ENCODE measurements at regions not wholly inside any gene's neighbourhood (a gene's known extent, or its start where the extent isn't known, plus 50 kb on each side); places are given as distances from the start of the nearest gene placed in this dataset.

GRCh38 chr22:49329636-49330035 is 498.0 kb downstream of the BRD1 start:
- Histone ChIP-seq H3K27ac (ENCODE audit: low read depth in 2 of 2, low read length in 2 of 2) (no peak overlapping the region), H3K4me3 (ENCODE audit: low read length in 2 of 2) (no peak overlapping the region), H3K9me3 (ENCODE audit: control insufficient read depth in 2 of 2, low read length in 2 of 2) (no peaks in the 10 kb centered on the region), H3K4me1 (ENCODE audit: control insufficient read depth in 2 of 2, insufficient read depth in 2 of 2, low read length in 2 of 2) (no peaks in the 10 kb centered on the region), H3K27me3 (ENCODE audit: control insufficient read depth in 2 of 2, insufficient read depth in 2 of 2, low read length in 2 of 2) (no peaks in the 10 kb centered on the region), H3K9ac (ENCODE audit: low read depth in 1 of 2, low read length in 2 of 2) (no peak overlapping the region), H3K36me3 (ENCODE audit: control insufficient read depth in 2 of 2, insufficient read depth in 2 of 2, low read length in 2 of 2) (no peaks in the 10 kb centered on the region)

DNA sequence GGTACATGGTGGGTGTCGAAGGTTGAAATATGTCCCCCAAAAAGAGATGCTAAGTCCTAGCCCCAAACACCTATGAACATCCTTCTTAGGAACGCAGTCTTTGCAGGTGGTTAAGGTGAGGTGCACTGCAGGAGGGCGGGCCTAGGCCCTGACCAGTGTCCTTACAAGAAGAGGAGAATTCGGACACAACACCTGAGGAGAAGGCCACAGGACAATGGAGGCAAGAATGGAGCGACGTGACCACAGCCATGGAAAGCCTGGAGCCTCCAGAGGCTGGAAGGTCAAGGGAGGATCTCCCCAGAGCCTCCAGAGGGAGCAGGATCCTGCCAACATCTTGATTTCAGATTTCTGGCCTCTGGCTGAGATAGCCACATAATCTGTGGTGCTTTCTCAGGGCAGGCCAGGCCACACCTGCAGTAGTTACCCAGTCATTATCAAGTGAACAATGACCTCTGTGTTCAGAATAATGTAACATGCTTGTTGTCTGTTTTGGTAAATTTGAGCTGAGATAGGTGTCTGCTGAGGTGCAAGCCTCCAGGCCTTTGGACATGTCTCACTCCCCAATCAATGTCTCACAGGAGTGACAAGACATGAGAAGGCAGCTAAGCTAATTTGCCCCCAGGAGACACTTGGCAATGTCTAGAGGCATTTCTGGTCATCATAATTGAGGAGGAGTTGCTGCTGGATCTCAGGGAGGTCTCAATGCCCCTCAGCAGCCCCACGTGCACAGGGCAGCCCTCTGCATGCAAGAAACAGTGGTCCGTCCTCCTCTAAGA is 498.9 kb downstream of the BRD1 start:
- no peaks in the 10 kb centered on the region for H3K36me3 ChIP-seq (ENCODE audit: control insufficient read depth in 2 of 2, insufficient read depth in 2 of 2, low read length in 2 of 2)
- no peaks in the 10 kb centered on the region for H3K4me1 ChIP-seq (ENCODE audit: control insufficient read depth in 2 of 2, insufficient read depth in 2 of 2, low read length in 2 of 2)
- no peaks in the 10 kb centered on the region for H3K9me3 ChIP-seq (ENCODE audit: control insufficient read depth in 2 of 2, low read length in 2 of 2)
- H3K9ac ChIP-seq (ENCODE audit: low read depth in 1 of 2, low read length in 2 of 2) = no peak overlapping the region
- H3K27me3 ChIP-seq (ENCODE audit: control insufficient read depth in 2 of 2, insufficient read depth in 2 of 2, low read length in 2 of 2) = no peaks in the 10 kb centered on the region
- H3K27ac ChIP-seq (ENCODE audit: low read depth in 2 of 2, low read length in 2 of 2) = no peak overlapping the region
- no peak overlapping the region for H3K4me3 ChIP-seq (ENCODE audit: low read length in 2 of 2)

- Histone ChIP-seq H3K36me3 (ENCODE audit: control insufficient read depth in 2 of 2, insufficient read depth in 2 of 2, low read length in 2 of 2) (no peaks in the 10 kb centered on the region), H3K4me1 (ENCODE audit: control insufficient read depth in 2 of 2, insufficient read depth in 2 of 2, low read length in 2 of 2) (no peaks in the 10 kb centered on the region), H3K27ac (ENCODE audit: low read depth in 2 of 2, low read length in 2 of 2) (no peak overlapping the region), H3K9ac (ENCODE audit: low read depth in 1 of 2, low read length in 2 of 2) (no peak overlapping the region), H3K4me3 (ENCODE audit: low read length in 2 of 2) (no peak overlapping the region), H3K9me3 (ENCODE audit: control insufficient read depth in 2 of 2, low read length in 2 of 2) (no peaks in the 10 kb centered on the region), H3K27me3 (ENCODE audit: control insufficient read depth in 2 of 2, insufficient read depth in 2 of 2, low read length in 2 of 2) (no peaks in the 10 kb centered on the region)
These were observed 499.6 kb downstream of the BRD1 start for GRCh38 chr22:49328118-49328475.

DNA sequence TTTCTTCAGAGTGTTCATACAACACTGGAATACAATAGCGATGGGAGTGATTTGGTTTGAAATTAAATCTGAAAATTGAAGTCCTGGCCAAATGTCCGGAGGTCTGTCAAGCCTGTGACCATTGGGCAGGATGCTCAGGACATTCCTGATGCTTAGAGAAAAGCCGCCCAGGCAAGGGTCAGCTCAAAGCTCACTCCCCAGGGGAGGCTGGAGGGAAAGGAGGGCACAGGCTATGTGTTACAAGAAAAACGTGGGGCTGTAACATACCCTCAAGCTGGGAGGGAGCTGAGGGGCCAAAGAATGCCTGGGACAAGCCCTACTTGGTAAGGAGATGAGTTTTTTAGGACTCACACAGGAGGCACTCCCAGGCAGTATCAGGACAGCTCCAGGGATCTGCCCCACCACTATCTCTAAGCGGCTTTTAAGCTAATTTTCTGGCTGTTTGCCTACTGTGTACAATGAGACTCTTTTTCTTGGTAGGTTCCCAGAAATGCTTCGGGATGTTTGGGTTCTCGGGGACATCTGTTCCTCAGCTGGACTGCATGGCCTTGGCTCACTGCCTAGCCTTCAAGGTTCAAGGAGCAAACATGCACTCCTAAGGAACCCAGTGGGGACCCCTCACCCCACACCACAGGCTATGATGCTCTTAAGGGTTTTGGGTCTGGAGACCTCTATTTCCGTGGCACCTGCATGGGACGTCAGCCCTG is 500.1 kb downstream of the BRD1 start:
- Histone ChIP-seq H3K36me3 (ENCODE audit: control insufficient read depth in 2 of 2, insufficient read depth in 2 of 2, low read length in 2 of 2) (no peaks in the 10 kb centered on the region), H3K9ac (ENCODE audit: low read depth in 1 of 2, low read length in 2 of 2) (no peak overlapping the region), H3K9me3 (ENCODE audit: control insufficient read depth in 2 of 2, low read length in 2 of 2) (no peaks in the 10 kb centered on the region), H3K27ac (ENCODE audit: low read depth in 2 of 2, low read length in 2 of 2) (no peak overlapping the region), H3K27me3 (ENCODE audit: control insufficient read depth in 2 of 2, insufficient read depth in 2 of 2, low read length in 2 of 2) (no peaks in the 10 kb centered on the region), H3K4me1 (ENCODE audit: control insufficient read depth in 2 of 2, insufficient read depth in 2 of 2, low read length in 2 of 2) (no peaks in the 10 kb centered on the region), H3K4me3 (ENCODE audit: low read length in 2 of 2) (no peak overlapping the region)

DNA sequence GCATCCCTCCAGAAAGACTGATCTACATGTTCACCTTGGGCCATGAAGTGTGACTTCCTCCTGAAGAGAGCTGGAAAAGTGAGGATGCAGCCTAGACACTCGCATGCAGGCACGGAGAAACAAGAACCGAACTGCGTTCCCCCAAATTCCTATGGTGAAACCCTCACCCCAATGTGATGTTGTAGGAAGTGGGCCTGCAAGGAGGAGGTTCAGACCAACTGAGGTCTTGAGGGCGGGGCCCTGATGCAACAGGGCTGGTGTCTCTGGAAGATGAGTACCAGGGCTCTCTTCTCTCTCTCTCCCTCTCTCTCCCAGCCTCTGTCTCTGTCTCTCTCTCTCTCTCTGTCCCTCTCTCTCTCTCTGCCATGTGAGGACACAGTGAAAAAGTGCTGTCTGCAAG is 501.1 kb downstream of the BRD1 start:
- Histone ChIP-seq H3K4me3 (ENCODE audit: low read length in 2 of 2) (no peak overlapping the region), H3K9ac (ENCODE audit: low read depth in 1 of 2, low read length in 2 of 2) (no peak overlapping the region), H3K9me3 (ENCODE audit: control insufficient read depth in 2 of 2, low read length in 2 of 2) (no peaks in the 10 kb centered on the region), H3K36me3 (ENCODE audit: control insufficient read depth in 2 of 2, insufficient read depth in 2 of 2, low read length in 2 of 2) (no peaks in the 10 kb centered on the region), H3K27ac (ENCODE audit: low read depth in 2 of 2, low read length in 2 of 2) (no peak overlapping the region), H3K27me3 (ENCODE audit: control insufficient read depth in 2 of 2, insufficient read depth in 2 of 2, low read length in 2 of 2) (no peaks in the 10 kb centered on the region), H3K4me1 (ENCODE audit: control insufficient read depth in 2 of 2, insufficient read depth in 2 of 2, low read length in 2 of 2) (no peaks in the 10 kb centered on the region)

DNA sequence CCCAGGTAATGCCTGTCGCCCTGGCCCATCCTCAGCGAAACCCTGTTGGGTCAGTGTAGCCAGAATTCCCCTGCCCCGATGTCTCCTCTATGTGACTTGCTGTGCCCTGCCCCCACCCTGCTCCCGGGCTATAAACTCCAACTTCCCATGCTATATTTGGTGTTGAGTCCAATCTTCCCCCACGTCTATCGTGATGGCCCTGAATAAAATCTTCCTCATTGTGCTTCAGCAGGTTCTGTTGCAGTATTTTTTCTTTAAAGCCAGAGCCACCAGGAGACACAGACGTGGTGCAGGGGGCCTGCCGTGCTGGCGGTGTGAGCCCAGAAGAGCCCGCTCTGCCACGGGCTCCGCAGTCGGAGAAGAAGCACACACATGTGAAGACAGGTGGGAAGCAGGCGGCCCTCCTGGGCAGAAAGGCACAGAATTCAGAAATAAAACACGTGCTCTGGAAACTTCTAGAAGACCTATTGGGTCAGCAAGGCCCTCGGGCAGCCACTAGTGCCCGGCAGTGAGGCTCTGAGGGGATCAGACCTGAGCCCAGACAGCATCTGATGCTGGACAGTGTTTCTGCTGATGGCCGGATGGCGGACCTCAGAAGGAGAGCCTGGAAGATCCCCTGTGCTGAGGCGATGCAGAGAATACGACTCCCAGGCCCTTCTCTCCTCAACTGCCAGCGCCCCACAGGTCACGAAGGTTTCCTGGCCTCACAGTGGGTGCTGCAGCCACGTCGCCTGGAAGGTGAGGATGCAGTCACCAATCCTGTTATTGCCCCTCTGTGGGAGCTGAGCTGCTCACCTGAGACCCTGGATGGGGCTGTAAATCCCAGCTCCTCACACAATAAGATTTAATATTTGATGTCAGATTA is 501.9 kb downstream of the BRD1 start:
- peaks cover 0 to 3% of the 10 kb centered on the region in 2 donors for H3K27me3 ChIP-seq (ENCODE audit: control insufficient read depth in 2 of 2, insufficient read depth in 2 of 2, low read length in 2 of 2)
- no peaks in the 10 kb centered on the region for H3K4me1 ChIP-seq (ENCODE audit: control insufficient read depth in 2 of 2, insufficient read depth in 2 of 2, low read length in 2 of 2)
- H3K9me3 ChIP-seq (ENCODE audit: control insufficient read depth in 2 of 2, low read length in 2 of 2) = no peaks in the 10 kb centered on the region

GRCh38 chr22:49324527-49325491 is 502.9 kb downstream of the BRD1 start:
- Histone ChIP-seq H3K36me3 (ENCODE audit: control insufficient read depth in 2 of 2, insufficient read depth in 2 of 2, low read length in 2 of 2) (no peaks in the 10 kb centered on the region), H3K4me3 (ENCODE audit: low read length in 2 of 2) (no peak overlapping the region), H3K27ac (ENCODE audit: low read depth in 2 of 2, low read length in 2 of 2) (no peak overlapping the region), H3K9me3 (ENCODE audit: control insufficient read depth in 2 of 2, low read length in 2 of 2) (no peaks in the 10 kb centered on the region), H3K4me1 (ENCODE audit: control insufficient read depth in 2 of 2, insufficient read depth in 2 of 2, low read length in 2 of 2) (no peaks in the 10 kb centered on the region), H3K27me3 (ENCODE audit: control insufficient read depth in 2 of 2, insufficient read depth in 2 of 2, low read length in 2 of 2) (peaks cover 0 to 3% of the 10 kb centered on the region in 2 donors), H3K9ac (ENCODE audit: low read depth in 1 of 2, low read length in 2 of 2) (no peak overlapping the region)

More for the DNA sequence above, 501.9 kb downstream of the BRD1 start:
- H3K27ac ChIP-seq (ENCODE audit: low read depth in 2 of 2, low read length in 2 of 2) = no peak overlapping the region
- no peaks in the 10 kb centered on the region for H3K36me3 ChIP-seq (ENCODE audit: control insufficient read depth in 2 of 2, insufficient read depth in 2 of 2, low read length in 2 of 2)
- no peak overlapping the region for H3K9ac ChIP-seq (ENCODE audit: low read depth in 1 of 2, low read length in 2 of 2)
- H3K4me3 ChIP-seq (ENCODE audit: low read length in 2 of 2) = no peak overlapping the region

GRCh38 chr22:49323751-49324415 is 503.8 kb downstream of the BRD1 start:
- Histone ChIP-seq H3K4me1 (ENCODE audit: control insufficient read depth in 2 of 2, insufficient read depth in 2 of 2, low read length in 2 of 2) (no peaks in the 10 kb centered on the region), H3K9me3 (ENCODE audit: control insufficient read depth in 2 of 2, low read length in 2 of 2) (no peaks in the 10 kb centered on the region), H3K27ac (ENCODE audit: low read depth in 2 of 2, low read length in 2 of 2) (no peak overlapping the region), H3K9ac (ENCODE audit: low read depth in 1 of 2, low read length in 2 of 2) (no peak overlapping the region), H3K36me3 (ENCODE audit: control insufficient read depth in 2 of 2, insufficient read depth in 2 of 2, low read length in 2 of 2) (no peaks in the 10 kb centered on the region), H3K27me3 (ENCODE audit: control insufficient read depth in 2 of 2, insufficient read depth in 2 of 2, low read length in 2 of 2) (peaks cover 0 to 3% of the 10 kb centered on the region in 2 donors), H3K4me3 (ENCODE audit: low read length in 2 of 2) (no peak overlapping the region)
